Smooth muscle cell (in vitro differentiated cells): ENCODE measurements at regions not wholly inside any gene's neighbourhood (a gene's known extent, or its start where the extent isn't known, plus 50 kb on each side); places are given as distances from the start of the nearest gene placed in this dataset.

Experiments
- DNase-seq: peaks from one replicate; lab custom pipeline; 2025; ENCODE audit not compliant: unreplicated experiment; lab: John Stamatoyannopoulos, UW
- H2AFZ ChIP-seq: fragments of 200-600 bp; sonication (generic); 2 replicates; pipeline ENCODE4 v1.6.0; 2016; ENCODE audit warnings: antibody characterized with exemption, low read depth, mild to moderate bottlenecking
- H3F3A ChIP-seq: fragments of 200-600 bp; sonication (generic); 2 replicates; pipeline ENCODE4 v1.6.0; 2017; ENCODE audit warnings: antibody characterized with exemption, low read depth
- H3K27ac ChIP-seq: fragments of 200-600 bp; sonication (generic); 2 replicates; pipeline ENCODE4 v1.5.1; 2016; ENCODE audit warnings: low read depth, mild to moderate bottlenecking
- H3K27me3 ChIP-seq: fragments of 200-600 bp; sonication (generic); 2 replicates; pipeline ENCODE4 v1.6.1; 2016; ENCODE audit warnings: low read depth, mild to moderate bottlenecking
- H3K36me3 ChIP-seq: fragments of 200-600 bp; sonication (generic); 2 replicates; pipeline ENCODE4 v1.5.1; 2016; ENCODE audit warnings: low read depth
- H3K4me1 ChIP-seq: fragments of 200-600 bp; sonication (generic); 2 replicates; pipeline ENCODE4 v1.5.1; 2016; ENCODE audit warnings: low read depth
- H3K4me2 ChIP-seq: fragments of 200-600 bp; sonication (generic); 2 replicates; pipeline ENCODE4 v1.6.0; 2016; ENCODE audit warnings: mild to moderate bottlenecking
- H3K4me3 ChIP-seq: fragments of 200-600 bp; sonication (generic); 2 replicates; pipeline ENCODE4 v1.5.1; 2016; ENCODE audit warnings: mild to moderate bottlenecking
- H3K79me2 ChIP-seq: fragments of 200-600 bp; sonication (generic); 2 replicates; pipeline ENCODE4 v1.6.0; 2016; ENCODE audit warnings: low read depth, mild to moderate bottlenecking
- H3K9ac ChIP-seq: fragments of 200-600 bp; sonication (generic); 2 replicates; pipeline ENCODE4 v1.6.0; 2016; ENCODE audit warnings: low read depth
- H3K9me3 ChIP-seq: fragments of 200-600 bp; sonication (generic); replicated peaks from 2 replicates; pipeline ENCODE4 v1.5.1; 2016; ENCODE audit warnings: low read depth
- H4K20me1 ChIP-seq: fragments of 200-600 bp; sonication (generic); 2 replicates; pipeline ENCODE4 v1.6.0; 2016; ENCODE audit warnings: low read depth
- CTCF ChIP-seq: fragments of 200-600 bp; sonication (generic); IDR thresholded peaks from 2 replicates; pipeline ENCODE4 v1.5.1; 2017; ENCODE audit warnings: borderline replicate concordance, mild to moderate bottlenecking, antibody characterized with exemption; ENCODE audit not compliant: insufficient read depth, poor library complexity, severe bottlenecking
- WGBS: methylation state at CpG from one replicate; pipeline ENCODE4 v1.1.7; 2016; ENCODE audit warnings: low lambda C conversion rate; 5-methylcytosine and 5-hydroxymethylcytosine counted together

GRCh38 chr3:178440043-178440442 lies 96.2 kb upstream of the KCNMB2 start:
- Histone ChIP-seq H3K9ac (no peak overlapping the region), H3K27me3 (peaks cover 16% of the 10 kb centered on the region), H3K27ac (no peak overlapping the region), H3K9me3 (no peaks in the 10 kb centered on the region), H3K4me1 (no peaks in the 10 kb centered on the region), H3K79me2 (no peaks in the 10 kb centered on the region), H3K36me3 (no peaks in the 10 kb centered on the region), H3K4me2 (no peak overlapping the region), H4K20me1 (no peaks in the 10 kb centered on the region), H3F3A (no peaks in the 10 kb centered on the region), H3K4me3 (no peak overlapping the region), H2AFZ (no peak overlapping the region)
- WGBS = 75% methylated on average over 4 of the region's 4 CpGs
- TF ChIP-seq CTCF = no peak
- DNase-seq = no peak

GRCh38 chr3:178443634-178444033 lies 92.6 kb upstream of the KCNMB2 start:
- Histone ChIP-seq H2AFZ (no peak overlapping the region), H3K9ac (no peak overlapping the region), H4K20me1 (no peaks in the 10 kb centered on the region), H3K27me3 (peaks cover 7% of the 10 kb centered on the region), H3K27ac (no peak overlapping the region), H3K9me3 (no peaks in the 10 kb centered on the region), H3F3A (no peaks in the 10 kb centered on the region), H3K4me1 (no peaks in the 10 kb centered on the region), H3K4me3 (no peak overlapping the region), H3K4me2 (no peak overlapping the region), H3K79me2 (no peaks in the 10 kb centered on the region), H3K36me3 (no peaks in the 10 kb centered on the region)
- peak; percentile 22 for TF ChIP-seq CTCF
- WGBS = 89% methylated on average over 2 of the region's 2 CpGs
- DNase-seq = no peak

GRCh38 chr3:178445139-178445538 lies 91.1 kb upstream of the KCNMB2 start:
- no peaks in the 10 kb centered on the region for H3F3A ChIP-seq

More at GRCh38 chr3:178445139-178445538, 91.1 kb upstream of the KCNMB2 start:
- Histone ChIP-seq H3K4me2 (no peak overlapping the region), H3K4me3 (no peak overlapping the region), H3K9me3 (no peaks in the 10 kb centered on the region), H3K9ac (no peak overlapping the region), H3K27ac (no peak overlapping the region), H3K27me3 (peaks cover 7% of the 10 kb centered on the region), H3K36me3 (no peaks in the 10 kb centered on the region), H2AFZ (no peak overlapping the region), H3K4me1 (no peaks in the 10 kb centered on the region), H4K20me1 (no peaks in the 10 kb centered on the region), H3K79me2 (no peaks in the 10 kb centered on the region)
- TF ChIP-seq CTCF = no peak
- WGBS = 92% methylated on average over 4 of the region's 4 CpGs
- no peak for DNase-seq
